ENCODE measurements at regions not wholly inside any gene's neighbourhood (a gene's known extent, or its start where the extent isn't known, plus 50 kb on each side); places are given as distances from the start of the nearest gene placed in this dataset.

- TF ChIP-seq SP2 (tag by site-specific recombination; IDR thresholded peaks at IDR 0.05) (no peak), CTCF (tag by site-specific recombination; IDR thresholded peaks at IDR 0.05) (no peak), HIC1 (tag by site-specific recombination; IDR thresholded peaks at IDR 0.05) (no peak), ZNF544 (tag by site-specific recombination; IDR thresholded peaks at IDR 0.05) (no peak), MEIS1 (CRISPR knock-in tag; IDR thresholded peaks at IDR 0.05; ENCODE audit: borderline replicate concordance) (no peak), ZSCAN5A (tag by site-specific recombination; IDR thresholded peaks at IDR 0.05) (no peak)
Observed at GRCh38 chr12:42769455-42769854, 179.9 kb upstream of the PRICKLE1 start.
